GM12892 (cell line): ENCODE measurements at regions not wholly inside any gene's neighbourhood (a gene's known extent, or its start where the extent isn't known, plus 50 kb on each side); places are given as distances from the start of the nearest gene placed in this dataset.
"Not testable (repeated sequence)": the region's sequence is repeated elsewhere in the genome, so short reads cannot be mapped to it uniquely, and the experiment has no call there.

Source experiments
- DNase-seq: peaks from one replicate; pipeline ENCODE4 v3.0.0; 2011; ENCODE audit not compliant: insufficient read length
- FAIRE-seq: peaks from 2 replicates; lab custom pipeline; 2011; peaks lifted over from hg19 to GRCh38; lab: Jason Lieb, UNC
- POLR2A ChIP-seq: IDR thresholded peaks from 2 replicates; pipeline ENCODE4 v1.6.1; 2011; ENCODE audit warnings: low read depth, low read length, control low read depth
- POLR2AphosphoS5 ChIP-seq: IDR thresholded peaks from 2 replicates; pipeline ENCODE4 v1.6.1; 2011; ENCODE audit warnings: low read depth, low read length, control low read depth
- TAF1 ChIP-seq: IDR thresholded peaks from 2 replicates; pipeline ENCODE4 v1.6.1; 2011; ENCODE audit warnings: low read depth, mild to moderate bottlenecking, control low read depth, low read length, borderline replicate concordance

GRCh38 chrX:125507119-125507518, 187.4 kb downstream of the TEX13C start:
- TF ChIP-seq TAF1 (no peak), POLR2AphosphoS5 (no peak)
- DNase-seq (no peak), FAIRE-seq (no peak)

GRCh38 chrX:125520029-125520428, 200.4 kb downstream of the TEX13C start:
- no peak for TF ChIP-seq POLR2AphosphoS5
- no peak for TF ChIP-seq POLR2A
- no peak for TF ChIP-seq TAF1
- no peak for DNase-seq
- no peak for FAIRE-seq

DNA sequence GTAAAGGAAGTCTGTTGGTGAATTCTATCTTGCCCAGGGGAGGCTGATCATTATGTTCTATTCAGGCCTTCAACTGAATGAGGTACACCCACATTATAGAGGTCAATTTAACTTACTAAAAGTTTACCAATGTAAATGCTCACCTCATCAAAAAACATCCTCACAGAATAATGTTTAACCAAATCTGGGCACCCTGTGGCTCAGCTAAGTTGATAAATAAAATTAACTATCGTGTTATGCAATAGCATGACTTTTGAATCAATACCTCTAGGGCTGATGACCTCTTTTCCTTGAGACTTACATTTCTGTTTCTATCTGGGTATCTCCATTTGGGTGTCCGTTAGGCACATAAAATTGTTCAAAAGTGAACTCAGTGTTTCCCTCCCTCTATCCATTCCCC, 203.1 kb downstream of the TEX13C start:
- no peak for DNase-seq
- TF ChIP-seq POLR2AphosphoS5 (no peak), TAF1 (no peak), POLR2A (no peak)
- no peak for FAIRE-seq

DNA sequence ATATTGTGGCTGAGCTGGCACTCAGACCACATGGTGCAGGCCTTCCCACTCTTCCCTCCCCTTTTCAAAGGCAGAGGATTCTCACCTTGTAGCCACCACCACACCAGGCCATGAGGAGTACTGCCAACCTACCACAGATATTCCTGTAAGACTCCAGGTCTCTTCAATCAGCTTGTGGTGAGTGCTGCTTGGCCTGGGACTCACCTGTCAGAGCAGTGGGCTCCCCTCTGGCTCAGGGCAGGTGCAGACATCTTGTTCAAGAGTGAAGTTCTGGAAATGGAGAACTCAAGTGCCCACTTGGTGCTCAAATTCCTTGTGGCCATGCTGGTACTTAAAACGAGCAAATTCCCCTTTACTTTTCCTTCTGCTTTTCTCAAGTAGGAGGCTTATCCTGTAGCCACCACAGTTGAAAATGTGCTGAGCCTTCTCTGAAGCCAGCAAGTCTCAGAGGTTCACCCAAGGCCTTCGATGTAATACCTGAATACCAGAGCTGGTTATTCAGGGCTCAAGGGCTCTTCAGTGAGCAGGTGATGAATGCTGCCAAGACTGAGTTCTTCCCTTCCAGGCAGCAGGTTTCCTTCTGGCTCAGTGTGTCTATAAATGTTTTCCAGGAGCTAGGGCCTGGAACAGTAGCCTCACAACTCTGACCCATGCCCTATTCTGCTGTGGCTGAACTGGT, 212.9 kb downstream of the TEX13C start:
- DNase-seq (no peak), FAIRE-seq (no peak)
- TF ChIP-seq POLR2AphosphoS5, result no peak
- TF ChIP-seq POLR2A, result no peak
- no peak for TF ChIP-seq TAF1

GRCh38 chrX:125533352-125533751, 213.7 kb downstream of the TEX13C start:
- no peak for TF ChIP-seq POLR2AphosphoS5
- no peak for TF ChIP-seq POLR2A
- no peak for TF ChIP-seq TAF1
- FAIRE-seq, result no peak
- no peak for DNase-seq

- TF ChIP-seq POLR2AphosphoS5 (no peak), POLR2A (no peak), TAF1 (no peak)
- FAIRE-seq, result no peak
- DNase-seq, result no peak
These were observed 224.5 kb downstream of the TEX13C start for GRCh38 chrX:125544031-125544660.

- no peak for TF ChIP-seq POLR2A
- TF ChIP-seq TAF1, result no peak
- no peak for TF ChIP-seq POLR2AphosphoS5
- DNase-seq (no peak), FAIRE-seq (no peak)
These were observed 225.2 kb downstream of the TEX13C start for GRCh38 chrX:125544856-125545255.

DNA sequence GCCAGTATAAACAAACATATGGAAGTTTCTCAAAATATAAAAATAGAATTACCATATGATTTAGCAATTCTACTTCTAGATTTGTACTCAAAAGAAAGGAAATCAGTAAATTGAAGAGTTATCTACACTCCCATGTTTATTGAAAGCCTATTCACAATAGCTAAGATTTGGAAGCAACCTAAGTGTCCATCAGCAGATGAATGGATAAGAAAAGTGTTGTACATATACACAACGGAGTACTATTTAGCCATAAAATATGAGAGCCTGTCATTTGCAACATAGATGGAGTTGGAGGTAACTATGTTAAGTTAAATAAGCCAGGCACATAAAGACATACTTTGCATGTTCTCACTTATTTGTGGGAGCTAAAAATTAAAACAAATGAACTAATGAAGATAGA, 257.8 kb downstream of the TEX13C start:
- FAIRE-seq, result no peak

GRCh38 chrX:125604448-125604847, 284.8 kb downstream of the TEX13C start:
- FAIRE-seq (no peak), DNase-seq (no peak)
- TF ChIP-seq POLR2AphosphoS5, result no peak
- TF ChIP-seq TAF1, result no peak
- TF ChIP-seq POLR2A, result no peak

More for the DNA sequence above, 257.8 kb downstream of the TEX13C start:
- DNase-seq, result no peak
- TF ChIP-seq POLR2A (no peak), TAF1 (no peak), POLR2AphosphoS5 (no peak)

DNA sequence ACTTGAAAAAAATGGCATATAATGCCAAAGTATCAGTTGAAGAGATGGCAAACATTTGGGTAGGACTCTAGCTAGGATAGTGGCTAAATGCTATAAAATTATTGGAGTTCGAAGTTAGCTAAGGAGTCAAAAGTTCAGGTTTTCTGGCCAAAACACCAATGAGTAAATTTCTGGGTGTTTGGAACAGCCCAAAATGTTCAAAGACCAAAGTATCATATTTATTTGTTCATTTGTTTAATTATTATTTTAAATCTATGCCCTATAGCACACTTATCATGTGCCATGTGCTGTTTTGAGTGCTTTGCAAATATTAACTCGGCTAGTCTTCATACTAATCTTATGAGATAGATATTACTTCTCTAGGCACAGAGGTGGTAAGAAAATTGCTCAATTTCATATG, 285.5 kb downstream of the TEX13C start:
- DNase-seq (no peak), FAIRE-seq (no peak)

GRCh38 chrX:125614591-125615343, 295.1 kb downstream of the TEX13C start:
- DNase-seq, FAIRE-seq: not testable (repeated sequence)

More for the DNA sequence above, 285.5 kb downstream of the TEX13C start:
- no peak for TF ChIP-seq POLR2AphosphoS5
- TF ChIP-seq TAF1, result no peak
- no peak for TF ChIP-seq POLR2A

- no peak for FAIRE-seq
- TF ChIP-seq POLR2A (no peak), TAF1 (no peak)
- DNase-seq, result no peak
These were observed 301.3 kb downstream of the TEX13C start for GRCh38 chrX:125620715-125621587.
